OCI-LY7 (cell line): ENCODE measurements at regions not wholly inside any gene's neighbourhood (a gene's known extent, or its start where the extent isn't known, plus 50 kb on each side); places are given as distances from the start of the nearest gene placed in this dataset.

Experiments
- CTCF ChIP-seq: fragments of 200-600 bp; sonication (generic); conservative IDR thresholded peaks from 2 replicates; pipeline ENCODE4 v1.5.1; 2014; ENCODE audit warnings: mild to moderate bottlenecking, antibody characterized with exemption, low read length, moderate library complexity, mixed read lengths
- EZH2phosphoT487 ChIP-seq: fragments of 200-600 bp; sonication (generic); IDR thresholded peaks from 2 replicates; pipeline ENCODE4 v1.6.1; 2018; ENCODE audit warnings: low read depth, borderline replicate concordance, mild to moderate bottlenecking, mixed run types, antibody characterized with exemption, low read length, moderate library complexity, mixed read lengths

- TF ChIP-seq CTCF = no peak
- no peak for TF ChIP-seq EZH2phosphoT487
These were observed 961.2 kb downstream of the PCDH17 start for GRCh38 chr13:58592786-58593185.
